ENCODE measurements at regions not wholly inside any gene's neighbourhood (a gene's known extent, or its start where the extent isn't known, plus 50 kb on each side); places are given as distances from the start of the nearest gene placed in this dataset.

DNA sequence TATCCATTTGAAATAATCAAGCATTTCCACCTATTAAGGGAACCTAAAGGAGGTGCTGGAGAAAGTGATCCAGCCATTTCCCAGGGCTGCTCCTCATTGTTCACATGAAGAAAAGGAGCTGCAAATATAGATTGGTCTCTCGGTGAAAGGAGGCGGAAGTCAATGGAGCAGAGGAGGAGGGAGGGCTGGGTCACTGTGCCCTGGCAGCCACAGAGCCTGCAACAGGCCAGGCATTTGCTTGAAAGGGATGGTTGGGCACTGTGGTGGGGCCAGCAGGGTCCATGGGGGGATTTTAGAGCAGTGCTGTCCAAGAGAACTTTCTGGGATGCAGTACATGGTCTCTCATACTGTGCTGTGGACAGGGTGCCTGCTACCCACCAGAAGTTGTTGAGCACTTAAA, 173.2 kb downstream of the CYLD start:
- TF ChIP-seq, protein P1, sequence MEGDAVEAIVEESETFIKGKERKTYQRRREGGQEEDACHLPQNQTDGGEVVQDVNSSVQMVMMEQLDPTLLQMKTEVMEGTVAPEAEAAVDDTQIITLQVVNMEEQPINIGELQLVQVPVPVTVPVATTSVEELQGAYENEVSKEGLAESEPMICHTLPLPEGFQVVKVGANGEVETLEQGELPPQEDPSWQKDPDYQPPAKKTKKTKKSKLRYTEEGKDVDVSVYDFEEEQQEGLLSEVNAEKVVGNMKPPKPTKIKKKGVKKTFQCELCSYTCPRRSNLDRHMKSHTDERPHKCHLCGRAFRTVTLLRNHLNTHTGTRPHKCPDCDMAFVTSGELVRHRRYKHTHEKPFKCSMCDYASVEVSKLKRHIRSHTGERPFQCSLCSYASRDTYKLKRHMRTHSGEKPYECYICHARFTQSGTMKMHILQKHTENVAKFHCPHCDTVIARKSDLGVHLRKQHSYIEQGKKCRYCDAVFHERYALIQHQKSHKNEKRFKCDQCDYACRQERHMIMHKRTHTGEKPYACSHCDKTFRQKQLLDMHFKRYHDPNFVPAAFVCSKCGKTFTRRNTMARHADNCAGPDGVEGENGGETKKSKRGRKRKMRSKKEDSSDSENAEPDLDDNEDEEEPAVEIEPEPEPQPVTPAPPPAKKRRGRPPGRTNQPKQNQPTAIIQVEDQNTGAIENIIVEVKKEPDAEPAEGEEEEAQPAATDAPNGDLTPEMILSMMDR (conservative IDR thresholded peaks at IDR 0.05; ENCODE audit: control insufficient read depth, insufficient read depth, low read depth, low read length), result no peak
- no peak for DNase-seq (ENCODE audit: low read depth)
- H3K4me3 ChIP-seq (ENCODE audit: control insufficient read depth, low read depth, low read length), result no peak overlapping the region

DNA sequence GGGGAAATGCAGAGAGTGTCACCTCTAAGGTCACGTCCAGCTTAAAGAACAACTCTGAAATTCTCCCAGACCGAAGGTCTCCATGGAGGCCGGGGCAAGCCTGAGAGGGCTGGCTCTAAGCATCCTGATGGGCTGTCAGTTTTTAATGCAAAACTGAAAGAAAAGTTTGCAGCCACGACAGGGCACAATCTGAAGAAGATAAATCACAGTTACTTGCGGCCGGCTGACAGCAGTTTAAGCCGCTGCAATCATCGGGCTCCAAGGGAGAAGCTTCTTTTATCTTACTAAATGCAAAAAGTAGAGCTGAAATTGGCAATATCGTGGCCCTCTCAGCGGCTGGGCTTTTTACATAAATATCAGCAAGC, 168.8 kb downstream of the CYLD start:
- TF ChIP-seq, protein P1 (conservative IDR thresholded peaks at IDR 0.05; ENCODE audit: control insufficient read depth, insufficient read depth, low read depth, low read length), result no peak

DNA sequence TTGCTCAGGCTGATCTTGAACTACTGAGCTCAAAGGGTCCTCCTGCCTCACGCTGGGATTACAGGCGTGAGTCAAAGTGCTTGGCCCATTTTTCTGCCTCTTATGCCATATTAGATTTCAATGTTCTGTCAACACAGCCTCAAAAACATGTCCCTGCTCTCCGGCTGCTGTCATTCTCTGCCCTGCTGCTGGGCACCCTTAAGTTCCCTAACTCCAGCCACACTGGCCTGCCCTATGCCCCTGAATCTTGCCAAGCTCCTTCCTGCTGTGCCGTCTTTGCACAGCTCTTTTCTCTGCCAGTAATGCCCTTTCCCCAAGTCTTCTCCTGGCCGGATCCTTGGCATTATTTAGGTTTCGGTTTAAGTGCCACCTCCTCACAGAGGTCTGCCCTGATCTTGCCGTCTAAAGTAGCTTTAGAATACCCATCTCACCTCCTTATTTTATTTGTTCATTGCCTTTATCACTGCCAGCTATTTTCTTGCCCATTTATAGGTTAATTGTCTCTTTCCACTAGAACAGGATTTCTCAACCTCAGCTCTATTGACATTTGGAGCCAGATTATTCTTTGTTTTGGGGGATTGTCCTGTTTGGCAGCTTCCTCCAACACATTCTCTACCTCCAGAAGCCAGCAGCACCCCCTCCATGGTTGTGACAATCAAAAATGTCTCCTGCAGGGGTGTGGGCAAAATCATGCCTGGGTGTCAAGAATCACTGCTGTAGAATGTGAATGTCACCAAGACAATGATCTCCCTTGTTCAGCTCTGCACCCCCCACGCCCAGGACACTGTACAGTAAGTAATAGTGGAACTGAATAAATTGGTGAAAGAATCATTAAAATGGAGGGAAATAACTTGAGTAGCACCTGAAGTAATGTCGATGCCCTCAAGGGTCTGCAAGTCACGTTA, 168.2 kb downstream of the CYLD start:
- DNase-seq (ENCODE audit: low read depth), result no peak
- no peak overlapping the region for H3K4me3 ChIP-seq (ENCODE audit: control insufficient read depth, low read depth, low read length)
- TF ChIP-seq, protein P1 (conservative IDR thresholded peaks at IDR 0.05; ENCODE audit: control insufficient read depth, insufficient read depth, low read depth, low read length), result no peak

More for the DNA sequence above, 168.8 kb downstream of the CYLD start:
- no peak overlapping the region for H3K4me3 ChIP-seq (ENCODE audit: control insufficient read depth, low read depth, low read length)
- no peak for DNase-seq (ENCODE audit: low read depth)

DNA sequence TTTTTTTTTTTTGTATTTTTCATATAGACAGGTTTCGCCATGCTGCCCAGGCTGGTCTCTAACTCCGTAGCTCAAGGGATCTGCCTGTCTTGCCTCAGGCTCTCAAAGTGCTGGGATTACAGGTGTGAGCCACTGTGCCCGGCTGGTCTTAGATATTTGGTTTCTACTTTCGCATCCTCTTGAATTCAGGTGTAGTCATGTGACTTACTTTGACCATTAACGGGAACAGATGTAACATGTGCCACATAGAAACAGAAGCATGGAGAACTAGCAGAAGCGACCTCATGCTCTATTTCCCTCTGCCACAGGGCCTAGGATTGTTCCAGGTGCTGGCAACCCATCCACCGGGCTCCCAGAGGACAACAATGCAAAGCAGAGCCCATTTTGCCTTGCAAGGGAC, 166.6 kb downstream of the CYLD start:
- no peak for DNase-seq (ENCODE audit: low read depth)
- no peak overlapping the region for H3K4me3 ChIP-seq (ENCODE audit: control insufficient read depth, low read depth, low read length)
- TF ChIP-seq, protein P1 (conservative IDR thresholded peaks at IDR 0.05; ENCODE audit: control insufficient read depth, insufficient read depth, low read depth, low read length), result no peak

DNA sequence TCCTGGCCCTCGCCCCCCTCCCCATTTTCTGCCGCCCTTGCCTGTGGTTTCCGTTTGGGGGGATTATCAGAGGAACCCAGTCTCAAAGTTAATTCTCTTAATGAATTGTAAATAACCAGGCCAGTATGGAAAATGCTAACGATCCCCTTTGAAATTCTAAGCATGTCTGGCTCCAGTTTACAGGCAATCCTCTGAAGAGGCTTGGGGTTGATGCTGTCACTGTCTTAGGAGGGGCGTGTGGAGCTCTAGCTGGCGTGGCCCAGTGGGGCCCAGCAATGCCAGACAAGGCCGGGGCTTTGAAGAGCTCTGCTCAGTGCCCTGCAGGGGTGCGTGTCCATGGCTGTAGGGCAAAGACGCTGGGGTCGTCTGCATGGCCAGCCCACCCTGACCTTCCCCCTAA, 164.6 kb downstream of the CYLD start:
- no peak for DNase-seq (ENCODE audit: low read depth)
- TF ChIP-seq, protein P1 (conservative IDR thresholded peaks at IDR 0.05; ENCODE audit: control insufficient read depth, insufficient read depth, low read depth, low read length), result no peak
- H3K4me3 ChIP-seq (ENCODE audit: control insufficient read depth, low read depth, low read length), result no peak overlapping the region

DNA sequence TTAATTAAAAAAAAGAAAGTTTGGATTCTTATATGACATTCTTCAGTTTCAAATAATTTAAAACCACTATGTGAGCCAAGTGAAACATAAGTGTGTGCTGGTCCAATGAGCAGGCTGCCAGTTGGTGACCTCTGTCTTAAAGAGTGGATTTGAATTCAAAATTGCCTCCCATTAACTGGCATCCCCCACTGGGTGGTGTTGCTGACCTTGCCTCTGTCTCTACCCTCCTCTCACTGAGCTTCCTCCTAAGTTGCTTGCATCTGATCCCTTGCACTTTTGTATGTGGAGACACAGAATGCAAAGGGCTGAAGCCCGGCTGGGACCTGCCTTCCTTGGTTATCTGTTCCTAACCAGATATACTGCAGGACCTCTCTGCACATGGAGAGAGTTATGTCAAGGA, 160.6 kb downstream of the CYLD start:
- no peak for DNase-seq (ENCODE audit: low read depth)
- TF ChIP-seq, protein P1 (conservative IDR thresholded peaks at IDR 0.05; ENCODE audit: control insufficient read depth, insufficient read depth, low read depth, low read length), result no peak
- H3K4me3 ChIP-seq (ENCODE audit: control insufficient read depth, low read depth, low read length), result no peak overlapping the region
